WERI-Rb-1 (cell line): ENCODE measurements at regions not wholly inside any gene's neighbourhood (a gene's known extent, or its start where the extent isn't known, plus 50 kb on each side); places are given as distances from the start of the nearest gene placed in this dataset.

ENCODE experiments used
- DNase-seq: peaks from one replicate; pipeline ENCODE4 v3.0.0-alpha.2; 2020
- H3K27ac ChIP-seq: fragments of 250-450 bp; sonication (Bioruptor Pico); 2 replicates; pipeline ENCODE4 v1.5.1; 2020; ENCODE audit warnings: mild to moderate bottlenecking, moderate library complexity
- H3K27me3 ChIP-seq: fragments of 250-450 bp; sonication (Bioruptor Pico); 2 replicates; pipeline ENCODE4 v1.5.1; 2021; ENCODE audit warnings: mild to moderate bottlenecking, low read depth, moderate library complexity; ENCODE audit not compliant: insufficient read depth, severe bottlenecking
- H3K36me3 ChIP-seq: fragments of 250-450 bp; sonication (Bioruptor Pico); 2 replicates; pipeline ENCODE4 v1.5.1; 2020; ENCODE audit warnings: mild to moderate bottlenecking, moderate library complexity
- H3K4me3 ChIP-seq: 2 replicates; pipeline ENCODE4 v1.5.1; 2011; ENCODE audit warnings: low read depth, mild to moderate bottlenecking, control low read depth, low read length
- H3K9me3 ChIP-seq: fragments of 250-450 bp; sonication (Bioruptor Pico); 2 replicates; pipeline ENCODE4 v1.5.1; 2021; ENCODE audit warnings: mild to moderate bottlenecking, moderate library complexity; ENCODE audit not compliant: severe bottlenecking
- CTCF ChIP-seq: IDR thresholded peaks from 2 replicates; pipeline ENCODE4 v1.5.1; 2011; ENCODE audit warnings: low read depth, mild to moderate bottlenecking, control low read depth, inconsistent platforms, low read length

- Histone ChIP-seq H3K9me3 (no peaks in the 10 kb centered on the region), H3K36me3 (no peaks in the 10 kb centered on the region), H3K27ac (no peak overlapping the region), H3K27me3 (no peaks in the 10 kb centered on the region), H3K4me3 (no peak overlapping the region)
- no peak for DNase-seq
- no peak for TF ChIP-seq CTCF
These were observed 51.4 kb upstream of the S1PR1 start for GRCh38 chr1:101185421-101185820.

GRCh38 chr1:101183388-101183699, 53.5 kb upstream of the S1PR1 start:
- no peaks in the 10 kb centered on the region for H3K36me3 ChIP-seq
- no peaks in the 10 kb centered on the region for H3K9me3 ChIP-seq

GRCh38 chr1:101182627-101183387, 54.0 kb upstream of the S1PR1 start:
- Histone ChIP-seq H3K27ac (no peak overlapping the region), H3K27me3 (no peaks in the 10 kb centered on the region), H3K36me3 (no peaks in the 10 kb centered on the region), H3K4me3 (no peak overlapping the region), H3K9me3 (no peaks in the 10 kb centered on the region)
- no peak for TF ChIP-seq CTCF
- DNase-seq, result no peak

More at GRCh38 chr1:101183388-101183699, 53.5 kb upstream of the S1PR1 start:
- TF ChIP-seq CTCF, result no peak
- H3K27me3 ChIP-seq, result no peaks in the 10 kb centered on the region
- H3K4me3 ChIP-seq, result no peak overlapping the region
- H3K27ac ChIP-seq, result no peak overlapping the region
- DNase-seq, result no peak

GRCh38 chr1:101181930-101182329, 54.9 kb upstream of the S1PR1 start:
- Histone ChIP-seq H3K4me3 (no peak overlapping the region), H3K27ac (no peak overlapping the region), H3K27me3 (no peaks in the 10 kb centered on the region), H3K36me3 (no peaks in the 10 kb centered on the region), H3K9me3 (no peaks in the 10 kb centered on the region)
- DNase-seq, result no peak
- no peak for TF ChIP-seq CTCF

DNA sequence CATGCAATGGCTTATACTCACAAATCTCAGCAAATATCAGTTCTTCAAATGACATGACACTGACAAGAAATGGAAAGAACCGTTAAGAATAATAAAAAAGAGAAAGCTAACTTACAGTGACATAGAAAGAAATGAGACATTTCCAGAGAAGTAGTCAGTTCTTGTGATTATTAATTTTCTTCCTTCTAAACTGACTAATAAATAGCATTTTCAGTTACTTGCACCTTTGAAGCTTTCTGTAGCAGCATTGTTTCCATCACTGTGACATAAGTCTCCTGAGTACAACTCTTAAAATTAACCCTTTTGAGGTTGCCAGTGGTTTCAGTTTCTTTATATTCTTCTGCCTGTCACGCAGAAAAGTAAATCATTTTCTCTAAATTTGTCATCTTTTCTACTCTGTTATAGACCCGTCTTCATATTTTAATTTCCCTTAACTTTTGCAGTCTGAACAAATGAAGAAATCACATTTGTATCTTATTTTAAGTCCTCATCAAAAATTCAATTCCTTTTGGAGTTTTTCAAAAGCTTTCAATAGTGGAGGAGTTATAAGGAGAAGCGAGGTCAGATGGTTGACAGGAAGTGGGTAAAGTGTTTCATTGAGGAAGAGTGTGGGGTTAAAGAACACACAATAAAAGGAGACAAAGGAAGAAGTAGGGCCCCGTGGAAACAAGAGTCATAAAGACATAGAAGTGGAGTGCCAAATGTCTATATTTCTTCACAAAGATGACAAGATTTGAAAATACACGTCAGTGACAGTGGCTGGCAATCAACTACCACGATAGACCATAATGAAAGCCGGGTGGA, 57.9 kb upstream of the S1PR1 start:
- Histone ChIP-seq H3K36me3 (no peaks in the 10 kb centered on the region), H3K27me3 (no peaks in the 10 kb centered on the region), H3K9me3 (no peaks in the 10 kb centered on the region), H3K4me3 (no peak overlapping the region), H3K27ac (no peak overlapping the region)
- no peak for TF ChIP-seq CTCF
- no peak for DNase-seq

- TF ChIP-seq CTCF, result no peak
- DNase-seq, result no peak
- Histone ChIP-seq H3K36me3 (no peaks in the 10 kb centered on the region), H3K27ac (no peak overlapping the region), H3K9me3 (no peaks in the 10 kb centered on the region), H3K4me3 (no peak overlapping the region), H3K27me3 (no peaks in the 10 kb centered on the region)
These were observed 58.5 kb upstream of the S1PR1 start for GRCh38 chr1:101178341-101178687.
